Activated CD8-positive, alpha-beta T cell treated with anti-CD3 and anti-CD28 coated beads for 36 hours (primary cell): ENCODE measurements at regions not wholly inside any gene's neighbourhood (a gene's known extent, or its start where the extent isn't known, plus 50 kb on each side); places are given as distances from the start of the nearest gene placed in this dataset.
"Not testable (repeated sequence)": the region's sequence is repeated elsewhere in the genome, so short reads cannot be mapped to it uniquely, and the experiment has no call there.

Experiments used
- ATAC-seq: fragments of 200-7000 bp; cut with Tn5 transposase; one replicate; pipeline ENCODE4 v1.10.0; 2021; ENCODE audit warnings: mild to moderate bottlenecking, moderate library complexity
- CTCF ChIA-PET: fragments of 350-600 bp; sonication (Branson Sonifier 250); formaldehyde crosslinking; loops from one replicate; lab custom pipeline; 2021; ENCODE audit warnings: antibody characterized with exemption; lab: Charles Lee
- POLR2A ChIA-PET: fragments of 350-600 bp; sonication (Branson Sonifier 250); formaldehyde crosslinking; loops from one replicate; lab custom pipeline; 2021; ENCODE audit warnings: antibody characterized with exemption; lab: Charles Lee
- DNase-seq: peaks from one replicate; pipeline ENCODE4 v3.0.0-alpha.2; 2020
- H3K27ac Mint-ChIP-seq: one replicate; pipeline ENCODE4 v1.8.0; 2021; ENCODE audit warnings: mild to moderate bottlenecking, mixed read lengths
- H3K27me3 Mint-ChIP-seq: one replicate; pipeline ENCODE4 v1.8.0; 2021; ENCODE audit warnings: mixed read lengths
- H3K36me3 Mint-ChIP-seq: one replicate; pipeline ENCODE4 v1.8.0; 2021; ENCODE audit warnings: low read depth, mixed read lengths
- H3K4me1 Mint-ChIP-seq: one replicate; pipeline ENCODE4 v1.8.0; 2021; ENCODE audit warnings: low read depth, mixed read lengths
- H3K4me3 Mint-ChIP-seq: one replicate; pipeline ENCODE4 v1.8.0; 2021; ENCODE audit warnings: mild to moderate bottlenecking, moderate library complexity, mixed read lengths
- H3K9me3 Mint-ChIP-seq: one replicate; pipeline ENCODE4 v1.8.0; 2021; ENCODE audit warnings: mixed read lengths
- intact Hi-C: fragments of 100-400 bp; cut with micrococcal nuclease; formaldehyde crosslinking; loops from one replicate; pipeline ENCODE4 v1.10.0; 2022
- TF ChIP-seq, protein P1 (sequence below): fragments of 200-600 bp; IDR thresholded peaks from one replicate; pipeline ENCODE4 v1.8.0; 2022; ENCODE audit warnings: antibody characterized with exemption, mild to moderate bottlenecking

- Mint-ChIP-seq H3K27ac (no peak overlapping the region), H3K4me1 (no peaks in the 10 kb centered on the region), H3K4me3 (no peak overlapping the region), H3K9me3 (peaks cover 4% of the 10 kb centered on the region), H3K27me3 (no peaks in the 10 kb centered on the region), H3K36me3 (no peaks in the 10 kb centered on the region)
- DNase-seq (no peak), ATAC-seq (no peak)
- ChIA-PET POLR2A (no interaction called here), CTCF (interaction anchor here (1.6 kb wide), 1 partner anchor 26 kb away, joined by 5 read pairs; no protein-coding TSS in a partner anchor)
- intact Hi-C loops, result no loop called here
- TF ChIP-seq, protein P1, sequence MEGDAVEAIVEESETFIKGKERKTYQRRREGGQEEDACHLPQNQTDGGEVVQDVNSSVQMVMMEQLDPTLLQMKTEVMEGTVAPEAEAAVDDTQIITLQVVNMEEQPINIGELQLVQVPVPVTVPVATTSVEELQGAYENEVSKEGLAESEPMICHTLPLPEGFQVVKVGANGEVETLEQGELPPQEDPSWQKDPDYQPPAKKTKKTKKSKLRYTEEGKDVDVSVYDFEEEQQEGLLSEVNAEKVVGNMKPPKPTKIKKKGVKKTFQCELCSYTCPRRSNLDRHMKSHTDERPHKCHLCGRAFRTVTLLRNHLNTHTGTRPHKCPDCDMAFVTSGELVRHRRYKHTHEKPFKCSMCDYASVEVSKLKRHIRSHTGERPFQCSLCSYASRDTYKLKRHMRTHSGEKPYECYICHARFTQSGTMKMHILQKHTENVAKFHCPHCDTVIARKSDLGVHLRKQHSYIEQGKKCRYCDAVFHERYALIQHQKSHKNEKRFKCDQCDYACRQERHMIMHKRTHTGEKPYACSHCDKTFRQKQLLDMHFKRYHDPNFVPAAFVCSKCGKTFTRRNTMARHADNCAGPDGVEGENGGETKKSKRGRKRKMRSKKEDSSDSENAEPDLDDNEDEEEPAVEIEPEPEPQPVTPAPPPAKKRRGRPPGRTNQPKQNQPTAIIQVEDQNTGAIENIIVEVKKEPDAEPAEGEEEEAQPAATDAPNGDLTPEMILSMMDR, result no peak
Measured at GRCh38 chr5:83404182-83404716, 67.3 kb upstream of the VCAN start.

DNA sequence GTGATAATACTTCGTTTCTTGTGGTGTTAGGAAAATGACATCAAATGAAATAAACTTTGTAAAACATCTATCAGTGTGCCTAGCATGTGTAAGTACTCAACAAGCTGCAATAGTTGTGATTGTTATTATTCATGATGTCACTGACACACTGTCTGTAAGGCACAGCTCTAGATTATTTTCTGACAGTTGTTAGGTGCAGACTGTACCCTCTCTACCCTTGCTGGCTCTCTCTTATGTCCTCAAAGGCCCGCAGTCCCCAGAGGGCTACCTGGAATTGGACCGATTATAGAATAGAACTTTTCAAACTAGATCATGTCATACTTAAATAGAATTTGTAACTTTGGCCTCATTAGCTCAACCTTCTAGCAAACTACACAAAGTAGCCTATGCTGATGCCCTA, 65.9 kb upstream of the VCAN start:
- Mint-ChIP-seq H3K4me1 (no peaks in the 10 kb centered on the region), H3K9me3 (peaks cover 7% of the 10 kb centered on the region), H3K4me3 (no peak overlapping the region), H3K36me3 (no peaks in the 10 kb centered on the region), H3K27ac (no peak overlapping the region), H3K27me3 (no peaks in the 10 kb centered on the region)
- ChIA-PET POLR2A (no interaction called here), CTCF (interaction anchor here (1.2 kb wide), 1 partner anchor 13 kb away, joined by 3 read pairs; no protein-coding TSS in a partner anchor)
- ATAC-seq (no peak), DNase-seq (no peak)
- intact Hi-C loops, result no loop called here
- TF ChIP-seq, protein P1, result no peak

GRCh38 chr5:83406906-83407305, 64.6 kb upstream of the VCAN start:
- H3K4me3 Mint-ChIP-seq, result no peak overlapping the region
- TF ChIP-seq, protein P1, result no peak
- H3K36me3 Mint-ChIP-seq, result no peaks in the 10 kb centered on the region
- ChIA-PET CTCF (no interaction called here), POLR2A (no interaction called here)
- DNase-seq (no peak), ATAC-seq (no peak)
- H3K27me3 Mint-ChIP-seq, result no peaks in the 10 kb centered on the region
- H3K4me1 Mint-ChIP-seq, result no peaks in the 10 kb centered on the region
- intact Hi-C loops, result no loop called here
- no peak overlapping the region for H3K27ac Mint-ChIP-seq
- H3K9me3 Mint-ChIP-seq, result peaks cover 7% of the 10 kb centered on the region

DNA sequence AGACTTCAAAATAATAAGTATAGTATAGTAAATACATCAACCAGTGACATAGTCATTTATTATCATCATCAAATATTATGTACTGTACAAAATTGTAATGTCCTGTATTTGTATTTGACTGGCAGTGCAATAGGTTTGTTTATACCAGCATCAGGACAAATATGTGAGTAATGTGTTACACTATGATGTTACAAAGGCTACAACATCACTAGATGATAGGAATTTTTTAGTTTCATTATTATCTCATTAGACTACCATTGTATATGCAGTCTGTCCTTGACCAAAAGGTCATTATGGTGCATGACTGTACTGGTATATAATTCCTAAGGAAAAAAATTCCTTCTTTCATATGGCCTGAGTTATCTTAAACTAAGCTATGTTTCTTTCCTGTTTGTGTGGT, 63.6 kb upstream of the VCAN start:
- ChIA-PET CTCF (no interaction called here), POLR2A (no interaction called here)
- TF ChIP-seq, protein P1, result no peak
- Mint-ChIP-seq H3K9me3 (peaks cover 7% of the 10 kb centered on the region), H3K27ac (no peak overlapping the region), H3K4me3 (no peak overlapping the region), H3K27me3 (peaks cover 1% of the 10 kb centered on the region), H3K36me3 (no peaks in the 10 kb centered on the region), H3K4me1 (no peaks in the 10 kb centered on the region)
- no peak for DNase-seq
- no peak for ATAC-seq
- intact Hi-C loops, result no loop called here

GRCh38 chr5:83408719-83409118, 62.8 kb upstream of the VCAN start:
- CTCF ChIA-PET, result no interaction called here
- Mint-ChIP-seq H3K27me3 (peaks cover 1% of the 10 kb centered on the region), H3K9me3 (peaks cover 7% of the 10 kb centered on the region), H3K4me1 (no peaks in the 10 kb centered on the region), H3K27ac (no peak overlapping the region), H3K4me3 (no peak overlapping the region), H3K36me3 (no peaks in the 10 kb centered on the region)
- intact Hi-C loops, result no loop called here
- TF ChIP-seq, protein P1, result no peak
- DNase-seq, result no peak
- ATAC-seq, result no peak
- POLR2A ChIA-PET, result no interaction called here

DNA sequence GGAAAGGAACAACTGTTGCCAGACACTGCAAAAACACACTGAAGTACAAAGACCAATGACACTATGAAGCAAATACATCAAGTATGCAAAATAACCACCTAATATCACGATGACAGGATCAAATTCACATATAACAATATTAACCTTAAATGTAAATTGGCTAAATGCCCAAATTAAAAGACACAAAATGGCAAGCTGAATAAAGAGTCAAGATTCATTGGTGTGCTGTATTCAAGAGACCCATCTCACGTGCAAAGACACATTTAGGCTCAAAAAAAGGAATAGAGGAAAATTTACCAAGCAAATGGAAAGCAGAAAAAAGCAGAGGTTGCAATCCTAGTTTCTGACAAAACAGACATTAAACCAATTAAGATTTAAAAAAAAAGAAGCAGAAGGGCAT, 61.8 kb upstream of the VCAN start:
- H3K4me3 Mint-ChIP-seq, H3K9me3 Mint-ChIP-seq, H3K27me3 Mint-ChIP-seq, intact Hi-C loops, CTCF ChIA-PET, H3K27ac Mint-ChIP-seq, POLR2A ChIA-PET, DNase-seq, H3K4me1 Mint-ChIP-seq, H3K36me3 Mint-ChIP-seq, ATAC-seq: not testable (repeated sequence)

DNA sequence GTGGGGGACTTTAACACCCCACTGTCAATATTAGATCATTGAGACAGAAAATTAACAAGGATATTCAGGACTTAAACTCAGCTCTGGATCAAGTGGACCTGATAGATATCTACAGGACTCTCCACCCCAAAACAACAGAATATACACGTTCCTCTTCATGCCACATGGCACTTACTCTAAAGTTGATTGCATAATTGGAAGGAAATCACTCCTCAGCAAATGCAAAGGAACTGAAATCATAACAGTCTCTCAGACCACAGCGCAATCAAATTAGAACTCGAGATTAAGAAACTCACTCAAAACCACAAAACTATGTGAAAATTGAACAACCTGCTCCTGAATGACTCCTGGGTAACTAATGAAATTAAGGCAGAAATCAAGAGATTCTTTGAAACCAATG, 61.2 kb upstream of the VCAN start:
- POLR2A ChIA-PET, H3K36me3 Mint-ChIP-seq, H3K4me1 Mint-ChIP-seq, DNase-seq, H3K27me3 Mint-ChIP-seq, H3K9me3 Mint-ChIP-seq, intact Hi-C loops, H3K4me3 Mint-ChIP-seq, H3K27ac Mint-ChIP-seq, ATAC-seq, CTCF ChIA-PET: not testable (repeated sequence)
